Mesodermal cell (in vitro differentiated cells): ENCODE measurements at regions not wholly inside any gene's neighbourhood (a gene's known extent, or its start where the extent isn't known, plus 50 kb on each side); places are given as distances from the start of the nearest gene placed in this dataset.

Experiments
- H3K27ac ChIP-seq: 2 replicates; pipeline ENCODE4 v1.7.0; 2013; ENCODE audit warnings: mild to moderate bottlenecking, low read depth, low read length, moderate library complexity; ENCODE audit not compliant: severe bottlenecking
- H3K36me3 ChIP-seq: 2 replicates; pipeline ENCODE4 v1.7.1; 2013; ENCODE audit warnings: mild to moderate bottlenecking, low read length, moderate library complexity; ENCODE audit not compliant: control insufficient read depth, insufficient read depth
- H3K4me1 ChIP-seq: one replicate; pipeline ENCODE4 v1.7.1; 2013; ENCODE audit warnings: mild to moderate bottlenecking, low read length; ENCODE audit not compliant: insufficient read depth, control insufficient read depth, poor library complexity, severe bottlenecking
- H3K4me3 ChIP-seq: 2 replicates; pipeline ENCODE4 v1.7.0; 2013; ENCODE audit warnings: low read length, control low read depth, mild to moderate bottlenecking; ENCODE audit not compliant: insufficient read depth, poor library complexity, severe bottlenecking; ENCODE audit errors: extremely low read depth
- H3K9me3 ChIP-seq: 2 replicates; pipeline ENCODE4 v1.7.1; 2013; ENCODE audit warnings: mild to moderate bottlenecking, low read length, moderate library complexity; ENCODE audit not compliant: control insufficient read depth
- WGBS, 2 experiments: methylation state at CpG; one replicate each; pipeline ENCODE4 v1.1.5; 2013; ENCODE audit warnings: missing lambda C conversion rate in 2 of 2; ENCODE audit not compliant: insufficient coverage in 2 of 2; 5-methylcytosine and 5-hydroxymethylcytosine counted together

DNA sequence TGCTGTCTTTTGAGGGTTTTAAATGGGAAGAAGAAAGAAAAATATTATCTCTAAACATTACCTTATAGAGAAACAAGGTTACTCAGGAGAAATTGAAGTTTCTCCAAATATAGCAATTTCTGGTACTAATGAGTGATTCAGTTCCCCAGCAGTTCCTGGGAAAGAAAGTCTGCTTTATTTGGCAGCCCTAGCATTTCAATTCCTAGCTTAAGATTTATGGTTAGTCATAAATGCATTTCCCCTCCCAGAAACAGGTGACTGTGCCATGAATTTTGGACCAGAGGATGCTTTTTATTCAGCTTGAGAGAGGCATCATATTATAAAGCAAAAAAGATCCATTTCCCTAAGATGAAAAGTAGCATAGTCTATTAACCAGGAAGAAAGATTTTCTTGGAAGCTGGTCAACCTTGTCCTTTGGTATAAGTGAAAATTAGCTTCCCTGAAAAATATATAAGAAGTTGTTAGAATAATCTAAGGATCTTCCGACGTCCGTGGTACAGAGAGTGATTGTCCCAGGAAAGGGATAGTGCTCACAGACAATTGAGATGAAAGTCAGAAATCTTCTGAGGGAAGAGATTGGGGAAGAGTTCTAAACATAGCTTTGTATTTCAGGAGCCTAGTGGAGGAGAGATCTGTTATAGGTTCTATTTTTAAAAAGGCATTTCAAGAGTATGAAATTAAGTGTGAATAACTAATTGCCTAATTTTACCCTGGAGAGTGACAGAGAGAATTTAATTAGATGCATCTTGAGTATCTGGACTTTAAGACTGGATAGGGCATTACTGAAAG lies 164.9 kb downstream of the ESM1 start:
- Histone ChIP-seq H3K36me3 (no peaks in the 10 kb centered on the region), H3K9me3 (no peaks in the 10 kb centered on the region), H3K27ac (no peak overlapping the region), H3K4me1 (no peaks in the 10 kb centered on the region), H3K4me3 (no peak overlapping the region)
- WGBS, 2 experiments, result 97 to 100% methylated on average over 2 to 3 of the region's 3 CpGs

DNA sequence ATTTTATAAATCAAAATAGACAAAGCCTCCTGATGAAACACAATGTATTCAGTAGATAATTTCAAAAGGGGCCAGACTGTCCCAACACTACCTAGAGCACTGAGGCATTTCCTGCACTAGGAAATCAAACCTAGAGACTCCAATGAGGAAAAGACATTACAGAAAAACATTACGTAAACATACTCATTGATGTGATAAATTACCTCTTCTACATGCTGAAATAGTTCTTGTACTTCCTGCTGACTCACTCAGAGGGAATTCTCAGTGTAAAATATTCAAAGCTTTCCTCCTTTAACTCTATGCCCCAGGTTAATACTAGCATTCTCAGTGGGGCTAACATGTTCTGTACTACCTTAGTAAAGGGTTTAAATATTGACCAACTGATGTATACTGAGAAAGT lies 178.0 kb downstream of the ESM1 start:
- Histone ChIP-seq H3K4me1 (no peaks in the 10 kb centered on the region), H3K9me3 (peaks cover 1% of the 10 kb centered on the region), H3K4me3 (no peak overlapping the region), H3K36me3 (no peaks in the 10 kb centered on the region), H3K27ac (peak overlapping the region; percentile 13)
- no CpG with 5 or more reads among the region's 1 CpG for WGBS, 2 experiments

DNA sequence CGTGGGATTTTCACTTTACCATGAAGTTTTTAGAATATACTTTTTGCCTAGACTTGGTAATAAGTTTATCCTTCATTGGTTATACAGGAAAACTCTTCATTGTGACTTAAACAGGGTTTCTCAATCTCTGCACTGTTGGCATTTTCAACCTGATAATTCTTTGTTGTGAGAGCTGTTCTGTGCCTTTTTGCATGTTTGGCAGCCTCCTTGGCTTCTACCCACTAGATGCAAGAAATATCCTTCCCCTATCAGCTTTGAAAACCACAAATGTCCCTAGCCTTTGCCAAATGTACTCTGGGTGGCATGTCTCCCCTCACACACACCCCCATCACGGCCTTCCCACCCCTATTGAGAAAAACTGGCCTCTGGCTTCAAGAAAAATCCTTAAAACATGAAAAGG lies 180.9 kb downstream of the ESM1 start:
- H3K4me3 ChIP-seq, result no peak overlapping the region
- no peaks in the 10 kb centered on the region for H3K9me3 ChIP-seq
- WGBS, 2 experiments, result 60 to 100% methylated on average over 1 of the region's 2 CpGs
- no peaks in the 10 kb centered on the region for H3K36me3 ChIP-seq
- no peak overlapping the region for H3K27ac ChIP-seq
- H3K4me1 ChIP-seq, result no peaks in the 10 kb centered on the region

DNA sequence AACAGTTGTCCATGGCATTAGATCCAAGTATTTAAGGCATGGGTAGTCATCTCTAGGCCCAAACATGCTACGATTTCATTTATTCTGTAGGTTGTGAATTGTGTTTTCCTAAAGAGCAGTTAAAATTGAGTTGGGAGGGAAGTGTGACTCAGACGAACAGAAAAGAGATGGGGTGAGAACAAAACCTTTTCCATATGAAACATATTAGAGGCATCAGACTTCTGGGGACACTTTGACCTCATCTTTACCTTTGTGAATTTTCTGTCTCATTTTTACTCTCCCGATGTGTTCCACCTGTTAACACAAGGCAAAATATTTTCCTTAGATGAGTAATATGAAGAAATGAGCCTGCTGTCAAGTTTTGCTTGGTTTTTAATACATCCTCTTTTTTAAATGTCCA lies 181.3 kb downstream of the ESM1 start:
- Histone ChIP-seq H3K4me3 (no peak overlapping the region), H3K9me3 (no peaks in the 10 kb centered on the region), H3K27ac (no peak overlapping the region), H3K36me3 (no peaks in the 10 kb centered on the region), H3K4me1 (no peaks in the 10 kb centered on the region)
- 86% methylated on average over 1 of the region's 3 CpGs; no CpG with 5 or more reads in 1 of the 2 experiments for WGBS, 2 experiments

DNA sequence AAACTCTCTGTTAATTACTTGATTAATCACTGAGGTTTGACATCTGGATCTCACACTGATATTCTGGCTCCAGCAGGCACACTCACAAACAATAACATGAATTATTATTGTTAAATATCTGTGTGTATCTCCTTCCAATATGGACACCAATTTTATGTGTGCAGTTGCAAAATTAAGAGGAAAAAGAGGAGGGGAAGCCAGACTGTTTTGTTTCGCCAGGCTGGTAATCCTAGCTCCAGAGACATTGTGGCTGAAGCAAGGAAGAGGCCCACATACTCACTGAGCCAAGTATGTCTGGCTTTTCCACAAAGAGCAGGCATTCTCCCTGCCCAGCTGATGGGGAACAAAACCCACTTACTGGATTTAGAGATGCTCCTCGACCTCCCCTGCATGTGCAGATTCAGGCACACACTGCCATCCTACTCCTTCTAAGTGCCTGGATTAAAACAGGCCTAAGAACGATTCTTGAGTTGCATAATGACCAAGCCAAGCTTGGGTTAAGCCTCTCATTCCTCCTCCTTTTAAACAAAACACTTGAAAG lies 181.9 kb downstream of the ESM1 start:
- WGBS, 2 experiments, result 79 to 90% methylated on average over 2 of the region's 3 CpGs
- H3K36me3 ChIP-seq, result no peaks in the 10 kb centered on the region
- H3K4me3 ChIP-seq, result no peak overlapping the region
- H3K27ac ChIP-seq, result no peak overlapping the region
- H3K9me3 ChIP-seq, result no peaks in the 10 kb centered on the region
- no peaks in the 10 kb centered on the region for H3K4me1 ChIP-seq

DNA sequence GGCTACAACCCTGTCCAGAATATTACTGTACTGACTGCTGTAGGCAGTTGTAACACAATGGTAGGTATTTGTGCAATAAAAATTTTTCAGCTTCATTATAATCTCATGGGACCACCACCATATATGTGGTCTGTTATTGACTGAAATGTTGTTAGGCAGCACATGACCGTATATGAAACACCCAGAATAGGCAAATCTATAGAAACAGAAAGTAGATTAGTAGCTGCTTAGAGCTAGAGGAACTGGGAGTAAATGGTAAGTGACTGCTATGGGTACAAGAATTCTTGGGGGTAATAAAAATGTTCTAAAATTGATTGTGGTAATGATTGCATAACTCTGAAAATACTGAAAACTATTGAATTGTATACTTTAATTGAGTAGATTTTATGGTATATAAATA lies 185.7 kb downstream of the ESM1 start:
- no peaks in the 10 kb centered on the region for H3K4me1 ChIP-seq
- WGBS, 2 experiments, result 83 to 100% methylated on average over 1 of the region's 1 CpG
- H3K4me3 ChIP-seq, result no peak overlapping the region
- H3K27ac ChIP-seq, result no peak overlapping the region
- no peaks in the 10 kb centered on the region for H3K9me3 ChIP-seq
- no peaks in the 10 kb centered on the region for H3K36me3 ChIP-seq

DNA sequence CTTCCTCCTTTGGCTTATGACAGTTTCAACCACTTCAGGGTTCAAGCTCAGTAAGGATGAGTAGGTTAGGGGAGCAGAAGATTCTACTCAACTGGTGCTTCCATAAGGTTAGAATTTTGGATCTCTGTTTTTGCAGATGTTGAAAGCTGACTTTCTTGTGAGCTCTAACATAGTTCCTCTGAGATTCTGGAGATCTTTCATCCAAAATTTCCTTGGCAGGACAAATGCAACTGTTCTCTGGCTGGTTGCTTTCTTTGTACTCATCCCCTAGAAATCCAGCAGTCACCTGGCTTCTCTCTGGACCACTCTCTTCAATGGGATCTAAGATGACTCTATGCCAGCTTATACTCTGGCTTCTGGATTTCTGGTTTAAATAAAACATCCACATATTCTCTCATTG lies 189.6 kb downstream of the ESM1 start:
- Histone ChIP-seq H3K4me1 (no peaks in the 10 kb centered on the region), H3K27ac (no peak overlapping the region)

DNA sequence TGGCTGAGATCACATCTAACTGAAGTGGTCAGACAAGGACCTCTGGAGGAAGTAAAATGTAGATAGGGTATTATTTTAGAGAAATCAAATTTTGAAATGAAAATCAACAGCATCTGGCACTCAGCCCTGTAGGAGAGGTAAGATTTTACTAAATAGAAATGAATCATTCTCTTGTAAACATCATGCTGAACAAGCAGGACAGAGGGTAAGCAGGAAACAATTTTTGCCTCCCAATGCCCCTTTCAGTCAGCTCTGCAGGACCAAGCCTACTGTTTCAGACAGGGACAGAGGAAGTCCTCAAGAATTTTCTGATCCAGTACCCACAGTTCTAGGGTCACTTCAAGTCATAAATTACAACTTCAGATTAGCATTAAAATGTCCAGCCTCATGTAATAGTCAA lies 190.1 kb downstream of the ESM1 start:
- no peaks in the 10 kb centered on the region for H3K9me3 ChIP-seq
- H3K4me3 ChIP-seq, result no peak overlapping the region
- H3K27ac ChIP-seq, result no peak overlapping the region
- no peaks in the 10 kb centered on the region for H3K36me3 ChIP-seq
- H3K4me1 ChIP-seq, result no peaks in the 10 kb centered on the region

More for the DNA sequence above, 189.6 kb downstream of the ESM1 start:
- H3K36me3 ChIP-seq, result no peaks in the 10 kb centered on the region
- no peaks in the 10 kb centered on the region for H3K9me3 ChIP-seq
- no peak overlapping the region for H3K4me3 ChIP-seq

DNA sequence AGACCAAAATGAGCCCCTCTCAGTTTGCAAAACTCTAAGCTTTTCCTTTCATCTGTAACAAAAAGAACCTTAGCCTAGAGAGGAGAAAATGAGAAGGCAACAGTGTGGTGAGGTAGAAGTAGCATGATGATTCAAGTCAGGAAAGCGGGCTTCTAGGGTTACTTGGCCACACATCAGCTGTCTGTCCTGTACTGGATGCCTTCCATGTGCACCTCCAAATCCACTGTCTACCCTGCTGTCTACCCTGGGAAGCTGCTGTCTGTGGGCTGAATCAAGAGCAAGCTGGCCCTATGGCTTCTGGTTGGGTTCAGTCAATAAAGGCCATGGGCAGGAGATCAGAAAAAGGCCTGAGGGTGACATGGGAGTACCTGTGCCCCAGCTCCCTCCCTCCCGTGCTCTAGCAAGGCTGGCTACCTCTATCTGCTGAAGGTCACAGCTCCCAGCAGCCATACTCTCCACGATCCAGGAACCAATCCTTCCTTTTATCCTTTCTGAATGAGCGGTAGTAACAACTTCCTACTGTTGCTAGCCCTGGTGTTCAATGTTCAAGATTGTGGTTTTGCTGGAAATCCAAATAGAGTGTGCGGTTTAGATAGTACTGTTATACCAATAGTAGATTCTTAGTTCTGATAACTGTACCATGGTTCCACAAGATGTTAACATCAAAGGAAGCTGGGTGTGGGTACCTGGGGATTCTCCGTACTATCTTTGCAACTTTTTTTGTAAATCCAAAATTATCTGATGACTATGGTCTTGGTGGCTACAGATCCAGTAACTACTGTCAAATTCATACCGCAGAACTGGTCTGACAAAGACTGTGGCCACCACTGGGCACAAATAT lies 191.0 kb downstream of the ESM1 start:
- H3K9me3 ChIP-seq, result no peaks in the 10 kb centered on the region
- no peaks in the 10 kb centered on the region for H3K4me1 ChIP-seq
- H3K27ac ChIP-seq, result no peak overlapping the region
- H3K36me3 ChIP-seq, result no peaks in the 10 kb centered on the region
- 81 to 89% methylated on average over 3 to 4 of the region's 7 CpGs for WGBS, 2 experiments
- H3K4me3 ChIP-seq, result no peak overlapping the region

DNA sequence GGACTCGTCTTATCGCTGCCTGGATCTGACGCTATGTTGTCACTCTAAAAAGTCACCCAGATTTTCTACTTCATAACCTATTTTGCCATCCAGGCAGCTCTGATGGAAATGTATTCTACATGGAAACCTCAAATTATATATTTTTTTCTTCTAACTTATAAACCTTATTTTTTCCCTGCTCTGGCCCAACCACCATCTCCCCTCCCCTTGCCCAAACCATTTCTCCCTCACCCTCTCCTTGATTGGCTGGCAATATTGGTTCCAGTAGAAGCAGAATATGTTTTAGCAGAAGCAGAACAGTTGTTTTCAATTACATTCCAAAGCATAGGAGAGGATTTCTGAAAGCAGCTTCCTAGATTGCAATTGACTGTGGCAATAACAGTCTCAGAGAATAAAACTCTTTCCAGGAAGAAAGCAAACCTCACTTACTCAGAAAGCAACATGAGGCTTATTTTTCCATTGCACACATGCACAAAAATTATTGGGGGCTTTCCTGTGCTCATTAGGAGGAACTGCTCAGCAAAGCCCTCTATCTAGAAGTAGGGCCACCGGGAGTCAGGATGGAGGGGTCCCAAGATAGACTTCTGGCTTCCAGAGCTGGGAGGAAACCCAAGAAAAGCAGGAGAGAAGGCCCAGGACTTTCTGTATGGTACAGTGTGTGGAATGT lies 191.8 kb downstream of the ESM1 start:
- Histone ChIP-seq H3K4me3 (no peak overlapping the region), H3K9me3 (no peaks in the 10 kb centered on the region), H3K4me1 (no peaks in the 10 kb centered on the region), H3K27ac (no peak overlapping the region), H3K36me3 (no peaks in the 10 kb centered on the region)
- WGBS, 2 experiments, result 86 to 97% methylated on average over 4 of the region's 4 CpGs
